GM20000 (cell line): ENCODE measurements at regions not wholly inside any gene's neighbourhood (a gene's known extent, or its start where the extent isn't known, plus 50 kb on each side); places are given as distances from the start of the nearest gene placed in this dataset.

Experiments
- DNase-seq: peaks from one replicate; pipeline ENCODE4 v3.0.0; 2012; ENCODE audit warnings: low spot score
- TF ChIP-seq, protein P1 (sequence below): IDR thresholded peaks from 2 replicates; pipeline ENCODE4 v1.5.1; 2012; ENCODE audit warnings: mild to moderate bottlenecking, control low read depth; ENCODE audit errors: extremely low read depth, missing control alignments

DNA sequence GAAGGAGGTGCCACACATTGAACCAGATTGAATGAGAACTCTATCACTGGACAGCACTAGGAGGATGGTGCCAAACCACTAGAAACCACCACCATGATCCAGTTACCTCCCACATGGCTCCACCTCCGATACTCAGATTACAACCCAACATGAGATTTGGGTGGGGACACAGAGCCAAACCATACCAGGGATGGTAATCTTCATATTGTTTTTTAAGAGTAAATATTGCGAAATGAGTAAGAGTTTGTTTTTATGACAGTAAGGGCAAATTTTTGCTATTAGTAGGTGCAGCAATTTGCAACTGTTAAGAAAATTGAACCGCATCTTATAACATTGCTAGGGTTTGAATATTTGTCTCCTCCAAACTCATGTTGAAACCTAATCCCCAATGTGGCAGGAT, 891.5 kb downstream of the NLGN4X start:
- DNase-seq, result no peak
- TF ChIP-seq, protein P1, sequence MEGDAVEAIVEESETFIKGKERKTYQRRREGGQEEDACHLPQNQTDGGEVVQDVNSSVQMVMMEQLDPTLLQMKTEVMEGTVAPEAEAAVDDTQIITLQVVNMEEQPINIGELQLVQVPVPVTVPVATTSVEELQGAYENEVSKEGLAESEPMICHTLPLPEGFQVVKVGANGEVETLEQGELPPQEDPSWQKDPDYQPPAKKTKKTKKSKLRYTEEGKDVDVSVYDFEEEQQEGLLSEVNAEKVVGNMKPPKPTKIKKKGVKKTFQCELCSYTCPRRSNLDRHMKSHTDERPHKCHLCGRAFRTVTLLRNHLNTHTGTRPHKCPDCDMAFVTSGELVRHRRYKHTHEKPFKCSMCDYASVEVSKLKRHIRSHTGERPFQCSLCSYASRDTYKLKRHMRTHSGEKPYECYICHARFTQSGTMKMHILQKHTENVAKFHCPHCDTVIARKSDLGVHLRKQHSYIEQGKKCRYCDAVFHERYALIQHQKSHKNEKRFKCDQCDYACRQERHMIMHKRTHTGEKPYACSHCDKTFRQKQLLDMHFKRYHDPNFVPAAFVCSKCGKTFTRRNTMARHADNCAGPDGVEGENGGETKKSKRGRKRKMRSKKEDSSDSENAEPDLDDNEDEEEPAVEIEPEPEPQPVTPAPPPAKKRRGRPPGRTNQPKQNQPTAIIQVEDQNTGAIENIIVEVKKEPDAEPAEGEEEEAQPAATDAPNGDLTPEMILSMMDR, result no peak

DNA sequence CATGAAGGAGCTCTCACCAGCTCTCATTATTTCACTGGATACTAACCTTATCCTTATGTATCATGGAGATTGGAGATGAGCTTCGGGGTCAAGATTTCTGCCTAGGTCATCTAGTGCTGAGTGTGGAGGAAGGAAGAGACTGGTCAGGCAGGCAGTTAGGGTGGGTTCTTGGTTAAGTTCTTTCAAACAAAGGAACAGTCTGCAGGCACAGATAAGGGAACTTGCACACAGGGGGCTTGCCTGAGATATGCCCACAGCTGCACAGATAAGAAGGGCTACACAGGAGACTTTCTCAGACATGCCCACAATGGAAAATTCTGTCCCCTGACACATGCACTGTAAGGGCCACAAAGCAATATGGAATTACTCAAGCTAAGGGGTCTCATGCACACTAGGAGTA, 904.1 kb downstream of the NLGN4X start:
- TF ChIP-seq, protein P1, result no peak
- DNase-seq, result no peak

DNA sequence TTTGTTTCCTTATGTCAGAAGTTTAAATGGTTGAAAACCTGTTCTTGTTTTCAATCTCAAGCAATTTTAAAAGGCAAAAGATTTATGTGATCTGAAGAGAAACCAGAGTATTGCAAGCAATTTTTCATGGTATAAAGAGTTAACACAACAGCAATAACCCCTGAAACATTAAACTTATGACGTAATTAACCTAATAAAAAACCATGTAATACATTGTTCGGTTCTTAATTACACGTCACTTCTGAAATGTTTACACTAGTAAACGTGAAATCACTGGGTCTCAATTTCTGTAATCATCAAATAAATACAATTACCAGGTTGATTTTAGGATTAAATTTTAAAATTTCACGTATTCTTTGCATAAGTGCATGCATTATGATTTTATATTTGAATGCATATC, 914.5 kb downstream of the NLGN4X start:
- TF ChIP-seq, protein P1, result no peak
- no peak for DNase-seq

DNA sequence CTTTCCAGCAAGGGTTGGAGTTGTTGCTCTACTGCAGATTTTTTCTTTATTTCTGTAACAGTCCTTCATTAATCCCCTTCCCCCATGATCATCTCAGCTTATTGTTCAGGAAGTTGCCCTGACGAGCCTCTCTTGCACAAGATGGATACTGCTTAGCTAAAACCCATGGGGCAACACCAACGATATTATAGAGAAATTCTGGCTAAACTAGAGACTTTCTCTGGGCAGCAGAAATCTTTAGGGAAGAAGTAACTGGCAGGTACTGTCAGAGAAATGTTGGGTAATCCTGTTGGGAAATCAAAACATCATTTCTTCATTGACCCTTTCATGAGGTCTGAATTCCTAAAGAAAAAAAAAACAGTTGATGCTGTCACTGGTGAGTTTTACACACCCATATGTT, 921.3 kb downstream of the NLGN4X start:
- TF ChIP-seq, protein P1, result no peak
- no peak for DNase-seq

DNA sequence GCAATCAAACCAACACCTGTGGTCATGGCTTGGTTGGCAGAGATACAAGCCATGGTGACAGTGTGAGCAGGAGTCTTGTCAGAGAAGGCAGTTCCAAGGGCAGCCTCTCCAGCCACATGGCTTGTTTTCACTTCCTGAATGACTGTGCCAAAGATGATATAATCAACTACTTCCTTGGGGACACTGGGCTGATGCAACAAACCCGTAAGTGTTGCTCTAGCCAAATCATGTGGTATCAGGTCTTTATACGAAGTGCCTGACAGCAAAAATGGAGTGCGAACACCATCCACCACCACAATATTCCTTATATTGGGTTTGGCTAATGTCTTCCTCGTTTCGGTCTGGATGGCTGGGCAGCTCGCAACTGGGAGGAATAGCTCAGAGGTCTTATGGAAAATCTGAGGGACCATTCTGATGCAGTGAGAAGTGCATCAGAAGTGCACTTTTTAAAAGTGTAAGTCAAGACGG, 922.0 kb downstream of the NLGN4X start:
- no peak for DNase-seq
- TF ChIP-seq, protein P1, result no peak

DNA sequence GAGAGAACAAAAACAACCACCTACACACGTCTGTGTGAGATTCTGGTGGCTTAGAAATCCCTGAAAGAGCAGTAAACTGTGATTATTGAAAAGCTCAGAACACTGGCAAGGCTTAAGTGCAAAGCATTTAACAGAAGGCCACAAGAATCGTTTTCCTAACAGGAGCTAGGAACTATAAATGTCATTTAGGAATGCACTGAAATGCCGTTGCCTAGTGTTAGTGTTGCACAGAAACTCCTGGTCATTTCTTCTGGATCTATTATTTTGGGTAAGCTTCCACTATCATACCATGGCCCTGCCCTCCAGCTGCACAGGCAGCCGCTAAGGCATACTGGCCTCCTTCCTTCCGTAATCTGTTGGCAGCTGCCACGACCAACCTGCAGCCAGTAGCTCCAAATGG, 923.2 kb downstream of the NLGN4X start:
- DNase-seq, result no peak
- TF ChIP-seq, protein P1, result no peak

DNA sequence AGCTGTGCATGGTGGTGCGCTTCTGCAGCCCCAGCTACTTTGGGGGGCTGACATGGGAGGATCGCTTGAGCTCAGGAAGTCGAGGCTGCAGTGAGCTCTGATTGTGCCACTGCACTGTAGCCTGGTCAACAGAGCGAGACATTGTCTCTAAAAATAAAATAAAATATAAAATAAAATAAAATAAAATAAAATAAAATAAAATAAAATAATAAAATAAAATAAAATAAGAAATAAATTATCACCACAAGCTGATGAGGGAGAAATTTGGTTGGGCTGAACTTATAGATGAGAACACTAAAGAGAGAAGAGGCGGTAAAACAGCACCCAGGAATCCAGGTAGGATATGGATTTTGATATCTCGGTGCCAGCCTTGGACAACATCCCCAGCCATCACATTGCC, 933.7 kb downstream of the NLGN4X start:
- DNase-seq, result no peak
- TF ChIP-seq, protein P1, result no peak
